ENCODE measurements at regions not wholly inside any gene's neighbourhood (a gene's known extent, or its start where the extent isn't known, plus 50 kb on each side); places are given as distances from the start of the nearest gene placed in this dataset.

DNA sequence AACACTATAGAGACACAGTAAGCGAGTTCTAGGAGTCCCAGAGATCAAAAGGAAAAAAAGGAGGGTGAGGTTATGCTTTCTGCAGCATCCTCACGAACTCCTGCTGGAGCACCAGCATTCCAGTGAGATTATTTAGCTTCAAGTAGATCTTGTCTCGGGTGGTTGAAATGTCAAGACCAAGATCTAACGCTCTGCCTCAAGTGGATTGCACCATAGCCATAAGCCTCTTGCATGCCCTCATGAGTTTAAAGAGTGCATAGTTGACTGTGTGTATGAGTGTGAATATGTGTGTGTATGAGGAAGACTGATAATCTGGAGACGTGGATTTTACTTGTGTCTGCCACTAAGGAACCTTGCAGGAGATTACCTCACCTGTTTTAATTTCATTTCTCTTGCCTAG, 335.3 kb upstream of the ADAMTSL1 start:
- Histone ChIP-seq H3K36me3 (replicated peaks in 1 of 2; ENCODE audit: control extremely low read depth in 1 of 2, control insufficient read depth in 1 of 2, extremely low read depth in 1 of 2, insufficient read depth in 2 of 2, low read length in 1 of 2) (no peaks in the 10 kb centered on the region), H3K9ac (ENCODE audit: low read length) (no peak overlapping the region), H2AFZ (ENCODE audit: insufficient read depth, low read depth, low read length, poor library complexity, severe bottlenecking) (no peak overlapping the region), H3K79me2 (ENCODE audit: control insufficient read depth, insufficient read depth, low read length) (no peaks in the 10 kb centered on the region), H3K4me2 (replicated peaks; ENCODE audit: low read depth, low read length, poor library complexity, severe bottlenecking) (no peak overlapping the region), H3K4me3 (ENCODE audit: control extremely low read depth in 1 of 5, extremely low read depth in 1 of 5, insufficient read depth in 1 of 5, low read depth in 2 of 5, low read length in 4 of 5) (no peak overlapping the region), H4K20me1 (ENCODE audit: control insufficient read depth, insufficient read depth, low read length, poor library complexity, severe bottlenecking) (no peaks in the 10 kb centered on the region), H3K4me1 (ENCODE audit: control insufficient read depth in 2 of 2, insufficient read depth in 2 of 2, low read length in 2 of 2) (no peaks in the 10 kb centered on the region), H3K9me3 (ENCODE audit: control extremely low read depth in 1 of 3, control insufficient read depth in 2 of 3, insufficient read depth in 1 of 3, low read length in 2 of 3) (no peaks in the 10 kb centered on the region), H3K27ac (ENCODE audit: low read length in 2 of 2) (no peak overlapping the region), H3K27me3 (replicated peaks in 1 of 4; ENCODE audit: control extremely low read depth in 1 of 4, control insufficient read depth in 3 of 4, insufficient read depth in 4 of 4, low read length in 3 of 4) (no peaks in the 10 kb centered on the region)
- ATAC-seq (ENCODE audit: low read depth), result no peak
- no peak overlapping the region for H3K4me3 Mint-ChIP-seq
- no peak for TF ChIP-seq EZH2 (IDR thresholded peaks at IDR 0.05; ENCODE audit: borderline replicate concordance, insufficient read depth, low read depth, low read length, poor library complexity, severe bottlenecking)
- TF ChIP-seq, protein P1, sequence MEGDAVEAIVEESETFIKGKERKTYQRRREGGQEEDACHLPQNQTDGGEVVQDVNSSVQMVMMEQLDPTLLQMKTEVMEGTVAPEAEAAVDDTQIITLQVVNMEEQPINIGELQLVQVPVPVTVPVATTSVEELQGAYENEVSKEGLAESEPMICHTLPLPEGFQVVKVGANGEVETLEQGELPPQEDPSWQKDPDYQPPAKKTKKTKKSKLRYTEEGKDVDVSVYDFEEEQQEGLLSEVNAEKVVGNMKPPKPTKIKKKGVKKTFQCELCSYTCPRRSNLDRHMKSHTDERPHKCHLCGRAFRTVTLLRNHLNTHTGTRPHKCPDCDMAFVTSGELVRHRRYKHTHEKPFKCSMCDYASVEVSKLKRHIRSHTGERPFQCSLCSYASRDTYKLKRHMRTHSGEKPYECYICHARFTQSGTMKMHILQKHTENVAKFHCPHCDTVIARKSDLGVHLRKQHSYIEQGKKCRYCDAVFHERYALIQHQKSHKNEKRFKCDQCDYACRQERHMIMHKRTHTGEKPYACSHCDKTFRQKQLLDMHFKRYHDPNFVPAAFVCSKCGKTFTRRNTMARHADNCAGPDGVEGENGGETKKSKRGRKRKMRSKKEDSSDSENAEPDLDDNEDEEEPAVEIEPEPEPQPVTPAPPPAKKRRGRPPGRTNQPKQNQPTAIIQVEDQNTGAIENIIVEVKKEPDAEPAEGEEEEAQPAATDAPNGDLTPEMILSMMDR (IDR thresholded peaks at IDR 0.05), result no peak
- 60% methylated on average over 4 of the region's 5 CpGs for WGBS (ENCODE audit: insufficient coverage)
- no peak for DNase-seq
- CTCF ChIA-PET, result no interaction called here
- no peaks in the 10 kb centered on the region for H3K4me1 Mint-ChIP-seq
- intact Hi-C loops (cut with micrococcal nuclease), result no loop called here
- POLR2A ChIA-PET, result no interaction called here
- H3K27ac Mint-ChIP-seq, result no peak overlapping the region
- H3K27me3 Mint-ChIP-seq, result no peaks in the 10 kb centered on the region
- peaks cover 3% of the 10 kb centered on the region for H3K9me3 Mint-ChIP-seq (ENCODE audit: insufficient read depth)

DNA sequence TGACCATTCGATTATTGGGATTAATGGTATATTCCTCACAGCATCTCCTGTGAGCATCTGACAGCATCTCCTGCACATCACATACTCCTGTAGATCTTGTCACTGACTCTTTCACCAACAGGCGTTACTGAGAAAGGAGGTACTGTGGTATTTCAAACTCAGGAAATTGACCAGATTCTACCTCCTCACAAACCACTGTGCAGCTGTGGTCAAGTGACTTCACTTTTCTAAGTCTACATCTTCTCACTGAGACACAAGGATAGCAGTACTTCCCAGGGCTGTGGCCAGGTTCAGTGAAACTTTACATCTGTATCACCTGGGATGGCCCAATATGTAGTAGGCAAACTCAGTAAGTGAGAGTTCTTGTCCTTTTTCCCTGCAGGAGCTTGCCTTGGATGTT, 332.3 kb upstream of the ADAMTSL1 start:
- Histone ChIP-seq H3K9ac (ENCODE audit: low read length) (no peak overlapping the region), H3K4me2 (replicated peaks; ENCODE audit: low read depth, low read length, poor library complexity, severe bottlenecking) (no peak overlapping the region), H2AFZ (ENCODE audit: insufficient read depth, low read depth, low read length, poor library complexity, severe bottlenecking) (no peak overlapping the region), H3K27ac (ENCODE audit: low read length in 2 of 2) (no peak overlapping the region), H3K4me1 (ENCODE audit: control insufficient read depth in 2 of 2, insufficient read depth in 2 of 2, low read length in 2 of 2) (no peaks in the 10 kb centered on the region), H3K79me2 (ENCODE audit: control insufficient read depth, insufficient read depth, low read length) (no peaks in the 10 kb centered on the region), H3K36me3 (replicated peaks in 1 of 2; ENCODE audit: control extremely low read depth in 1 of 2, control insufficient read depth in 1 of 2, extremely low read depth in 1 of 2, insufficient read depth in 2 of 2, low read length in 1 of 2) (no peaks in the 10 kb centered on the region), H4K20me1 (ENCODE audit: control insufficient read depth, insufficient read depth, low read length, poor library complexity, severe bottlenecking) (no peaks in the 10 kb centered on the region), H3K4me3 (ENCODE audit: control extremely low read depth in 1 of 5, extremely low read depth in 1 of 5, insufficient read depth in 1 of 5, low read depth in 2 of 5, low read length in 4 of 5) (no peak overlapping the region), H3K9me3 (ENCODE audit: control extremely low read depth in 1 of 3, control insufficient read depth in 2 of 3, insufficient read depth in 1 of 3, low read length in 2 of 3) (no peaks in the 10 kb centered on the region), H3K27me3 (replicated peaks in 1 of 4; ENCODE audit: control extremely low read depth in 1 of 4, control insufficient read depth in 3 of 4, insufficient read depth in 4 of 4, low read length in 3 of 4) (no peaks in the 10 kb centered on the region)
- no peak overlapping the region for H3K27ac Mint-ChIP-seq
- no CpG with 5 or more reads among the region's 2 CpGs for WGBS (ENCODE audit: insufficient coverage)
- H3K4me1 Mint-ChIP-seq, result no peaks in the 10 kb centered on the region
- POLR2A ChIA-PET, result no interaction called here
- no peak overlapping the region for H3K4me3 Mint-ChIP-seq
- H3K27me3 Mint-ChIP-seq, result no peaks in the 10 kb centered on the region
- no peak for ATAC-seq (ENCODE audit: low read depth)
- TF ChIP-seq, protein P1 (IDR thresholded peaks at IDR 0.05), result no peak
- no peak for TF ChIP-seq EZH2 (IDR thresholded peaks at IDR 0.05; ENCODE audit: borderline replicate concordance, insufficient read depth, low read depth, low read length, poor library complexity, severe bottlenecking)
- no peak for DNase-seq
- peaks cover 3% of the 10 kb centered on the region for H3K9me3 Mint-ChIP-seq (ENCODE audit: insufficient read depth)
- intact Hi-C loops (cut with micrococcal nuclease), result no loop called here
- CTCF ChIA-PET, result no interaction called here

All from B cell (primary cell).